Ectodermal cell (in vitro differentiated cells): ENCODE measurements at regions not wholly inside any gene's neighbourhood (a gene's known extent, or its start where the extent isn't known, plus 50 kb on each side); places are given as distances from the start of the nearest gene placed in this dataset.

Experiments used
- H3K27ac ChIP-seq: 2 replicates; pipeline ENCODE4 v1.7.0; 2013; ENCODE audit warnings: mild to moderate bottlenecking, low read depth, low read length; ENCODE audit not compliant: insufficient read depth, poor library complexity, severe bottlenecking
- H3K27me3 ChIP-seq: 2 replicates; pipeline ENCODE4 v1.7.0; 2013; ENCODE audit warnings: mild to moderate bottlenecking, low read length; ENCODE audit not compliant: insufficient read depth, control insufficient read depth, poor library complexity, severe bottlenecking
- H3K36me3 ChIP-seq: one replicate; pipeline ENCODE4 v1.7.0; 2013; ENCODE audit warnings: low read length; ENCODE audit not compliant: control insufficient read depth, insufficient read depth
- H3K4me1 ChIP-seq: one replicate; pipeline ENCODE4 v1.7.0; 2013; ENCODE audit warnings: low read length; ENCODE audit not compliant: control insufficient read depth, insufficient read depth
- H3K4me3 ChIP-seq: 2 replicates; pipeline ENCODE4 v1.7.0; 2013; ENCODE audit warnings: low read depth, low read length, control low read depth; ENCODE audit not compliant: insufficient read depth
- H3K9me3 ChIP-seq: 2 replicates; pipeline ENCODE4 v1.7.0; 2013; ENCODE audit warnings: mild to moderate bottlenecking, low read length, moderate library complexity; ENCODE audit not compliant: control insufficient read depth
- WGBS, 2 experiments: methylation state at CpG; one replicate each; pipeline ENCODE4 v1.1.7; 2013; ENCODE audit warnings: missing lambda C conversion rate in 2 of 2; 5-methylcytosine and 5-hydroxymethylcytosine counted together

- H3K9me3 ChIP-seq: no peaks in the 10 kb centered on the region
- H3K36me3 ChIP-seq: no peaks in the 10 kb centered on the region
- no peak overlapping the region for H3K4me3 ChIP-seq
- H3K27me3 ChIP-seq: no peaks in the 10 kb centered on the region
- no peaks in the 10 kb centered on the region for H3K4me1 ChIP-seq
- no peak overlapping the region for H3K27ac ChIP-seq
- WGBS, 2 experiments: 96 to 98% methylated on average over 3 of the region's 3 CpGs
Measured at GRCh38 chr12:94707036-94707435, 56.7 kb upstream of the TMCC3 start.

- no peak overlapping the region for H3K27ac ChIP-seq
- H3K36me3 ChIP-seq: no peaks in the 10 kb centered on the region
- H3K4me1 ChIP-seq: no peaks in the 10 kb centered on the region
- H3K9me3 ChIP-seq: no peaks in the 10 kb centered on the region
- 55 to 69% methylated on average over 4 of the region's 4 CpGs for WGBS, 2 experiments
- no peaks in the 10 kb centered on the region for H3K27me3 ChIP-seq
- H3K4me3 ChIP-seq: no peak overlapping the region
Measured at GRCh38 chr12:94706250-94706661, 55.9 kb upstream of the TMCC3 start.

GRCh38 chr12:94705676-94706075 is 55.3 kb upstream of the TMCC3 start:
- Histone ChIP-seq H3K27ac (no peak overlapping the region), H3K36me3 (no peaks in the 10 kb centered on the region), H3K4me3 (no peak overlapping the region), H3K9me3 (no peaks in the 10 kb centered on the region), H3K27me3 (no peaks in the 10 kb centered on the region), H3K4me1 (no peaks in the 10 kb centered on the region)
- WGBS, 2 experiments: 91 to 96% methylated on average over 4 of the region's 4 CpGs

GRCh38 chr12:94704452-94705306 is 54.3 kb upstream of the TMCC3 start:
- Histone ChIP-seq H3K4me3 (no peak overlapping the region), H3K4me1 (no peaks in the 10 kb centered on the region), H3K27me3 (no peaks in the 10 kb centered on the region), H3K9me3 (no peaks in the 10 kb centered on the region), H3K36me3 (no peaks in the 10 kb centered on the region), H3K27ac (no peak overlapping the region)
- WGBS, 2 experiments: 93 to 94% methylated on average over 9 of the region's 9 CpGs

- no peaks in the 10 kb centered on the region for H3K27me3 ChIP-seq
- H3K36me3 ChIP-seq: no peaks in the 10 kb centered on the region
- H3K27ac ChIP-seq: no peak overlapping the region
- no peaks in the 10 kb centered on the region for H3K4me1 ChIP-seq
- no peaks in the 10 kb centered on the region for H3K9me3 ChIP-seq
- WGBS, 2 experiments: 90% methylated on average over 4 of the region's 4 CpGs
- H3K4me3 ChIP-seq: no peak overlapping the region
Measured at GRCh38 chr12:94702696-94703095, 52.3 kb upstream of the TMCC3 start.

GRCh38 chr12:94701711-94702110 is 51.4 kb upstream of the TMCC3 start:
- H3K9me3 ChIP-seq: peaks cover 2% of the 10 kb centered on the region
- H3K27me3 ChIP-seq: no peaks in the 10 kb centered on the region
- H3K36me3 ChIP-seq: no peaks in the 10 kb centered on the region
- no peak overlapping the region for H3K4me3 ChIP-seq
- no peak overlapping the region for H3K27ac ChIP-seq
- H3K4me1 ChIP-seq: no peaks in the 10 kb centered on the region
- WGBS, 2 experiments: 72 to 74% methylated on average over 2 of the region's 2 CpGs

GRCh38 chr12:94700662-94701061 is 50.3 kb upstream of the TMCC3 start:
- Histone ChIP-seq H3K4me3 (no peak overlapping the region), H3K27ac (no peak overlapping the region), H3K9me3 (peaks cover 2% of the 10 kb centered on the region), H3K27me3 (no peaks in the 10 kb centered on the region), H3K4me1 (no peaks in the 10 kb centered on the region), H3K36me3 (no peaks in the 10 kb centered on the region)
- 84 to 94% methylated on average over 2 of the region's 2 CpGs for WGBS, 2 experiments
